ENCODE measurements at regions not wholly inside any gene's neighbourhood (a gene's known extent, or its start where the extent isn't known, plus 50 kb on each side); places are given as distances from the start of the nearest gene placed in this dataset.

DNA sequence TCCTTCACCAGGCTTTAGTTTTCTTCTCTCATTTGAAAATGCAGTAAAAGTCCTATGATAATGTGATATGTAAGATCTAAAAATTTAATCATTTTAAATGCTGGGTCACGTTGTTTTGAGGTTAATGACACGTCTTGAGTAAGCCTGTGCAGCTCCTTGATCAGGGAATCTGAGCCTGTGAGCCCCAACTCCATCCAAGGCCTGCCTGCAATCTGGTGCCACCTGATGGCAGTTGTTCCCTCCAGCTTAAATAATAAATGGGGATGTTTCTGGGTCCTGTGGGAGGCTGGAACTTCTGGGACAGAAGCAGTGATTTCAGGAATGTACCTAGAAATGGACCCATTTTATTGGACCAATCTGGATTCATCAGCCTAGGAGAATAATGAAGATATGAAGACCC lies 455.4 kb upstream of the ADGRL3 start:
- TF ChIP-seq, protein P1, sequence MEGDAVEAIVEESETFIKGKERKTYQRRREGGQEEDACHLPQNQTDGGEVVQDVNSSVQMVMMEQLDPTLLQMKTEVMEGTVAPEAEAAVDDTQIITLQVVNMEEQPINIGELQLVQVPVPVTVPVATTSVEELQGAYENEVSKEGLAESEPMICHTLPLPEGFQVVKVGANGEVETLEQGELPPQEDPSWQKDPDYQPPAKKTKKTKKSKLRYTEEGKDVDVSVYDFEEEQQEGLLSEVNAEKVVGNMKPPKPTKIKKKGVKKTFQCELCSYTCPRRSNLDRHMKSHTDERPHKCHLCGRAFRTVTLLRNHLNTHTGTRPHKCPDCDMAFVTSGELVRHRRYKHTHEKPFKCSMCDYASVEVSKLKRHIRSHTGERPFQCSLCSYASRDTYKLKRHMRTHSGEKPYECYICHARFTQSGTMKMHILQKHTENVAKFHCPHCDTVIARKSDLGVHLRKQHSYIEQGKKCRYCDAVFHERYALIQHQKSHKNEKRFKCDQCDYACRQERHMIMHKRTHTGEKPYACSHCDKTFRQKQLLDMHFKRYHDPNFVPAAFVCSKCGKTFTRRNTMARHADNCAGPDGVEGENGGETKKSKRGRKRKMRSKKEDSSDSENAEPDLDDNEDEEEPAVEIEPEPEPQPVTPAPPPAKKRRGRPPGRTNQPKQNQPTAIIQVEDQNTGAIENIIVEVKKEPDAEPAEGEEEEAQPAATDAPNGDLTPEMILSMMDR (IDR thresholded peaks at IDR 0.05; ENCODE audit: insufficient read depth, low read depth, low read length): no peak
- no peak for TF ChIP-seq EZH2 (IDR thresholded peaks at IDR 0.05; ENCODE audit: insufficient read depth, low read length)

Data from astrocyte (in vitro differentiated cells and primary cell).